ENCODE measurements at regions not wholly inside any gene's neighbourhood (a gene's known extent, or its start where the extent isn't known, plus 50 kb on each side); places are given as distances from the start of the nearest gene placed in this dataset.
"Not testable (repeated sequence)": the region's sequence is repeated elsewhere in the genome, so short reads cannot be mapped to it uniquely, and the experiment has no call there.

GRCh38 chr5:51034222-51034901, 348.9 kb upstream of the ISL1 start:
- FAIRE-seq: no peak

DNA sequence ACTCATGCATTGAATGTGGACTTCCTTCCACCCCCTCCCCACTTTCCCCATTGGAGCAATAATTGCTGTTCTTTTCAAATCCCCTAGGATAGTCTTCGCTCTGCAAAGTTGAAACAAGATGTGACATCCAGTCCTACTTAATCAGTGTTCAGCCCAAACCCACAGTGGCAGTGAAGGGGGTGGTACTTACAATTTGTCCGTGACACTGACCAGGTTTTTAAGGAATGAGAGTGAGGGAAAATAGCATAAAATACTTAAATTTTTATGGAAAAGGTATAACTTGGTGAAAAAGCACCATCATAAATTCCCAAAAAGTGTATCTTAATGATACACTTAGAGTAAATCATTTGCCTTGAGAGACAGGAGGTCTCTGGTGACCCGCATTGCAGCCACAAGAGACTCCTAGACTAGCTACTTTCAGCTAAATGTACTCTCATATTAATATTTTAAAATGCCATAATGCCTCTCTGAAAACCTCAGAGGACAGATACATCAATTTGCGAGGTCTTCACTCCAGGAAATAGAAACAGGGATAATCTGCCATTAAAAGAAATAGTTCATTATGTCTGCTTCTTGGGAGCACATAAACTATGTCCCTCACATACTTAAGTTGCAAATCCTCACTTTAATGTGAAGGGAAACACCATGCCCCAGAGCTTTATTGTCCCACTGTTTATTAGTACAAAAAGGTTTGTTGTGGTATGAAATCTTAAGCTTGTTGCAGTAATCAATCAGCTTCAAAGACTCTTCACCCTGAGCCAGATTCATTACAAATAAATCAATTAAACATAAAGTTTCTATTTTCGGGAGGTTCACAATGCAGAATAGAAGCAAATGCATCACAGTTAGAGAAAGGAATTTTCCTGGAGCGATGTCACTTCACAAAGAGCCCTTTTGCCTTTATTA, 343.6 kb upstream of the ISL1 start:
- FAIRE-seq: no peak

- no peak for FAIRE-seq
Observed at GRCh38 chr5:51043745-51044144, 339.5 kb upstream of the ISL1 start.

DNA sequence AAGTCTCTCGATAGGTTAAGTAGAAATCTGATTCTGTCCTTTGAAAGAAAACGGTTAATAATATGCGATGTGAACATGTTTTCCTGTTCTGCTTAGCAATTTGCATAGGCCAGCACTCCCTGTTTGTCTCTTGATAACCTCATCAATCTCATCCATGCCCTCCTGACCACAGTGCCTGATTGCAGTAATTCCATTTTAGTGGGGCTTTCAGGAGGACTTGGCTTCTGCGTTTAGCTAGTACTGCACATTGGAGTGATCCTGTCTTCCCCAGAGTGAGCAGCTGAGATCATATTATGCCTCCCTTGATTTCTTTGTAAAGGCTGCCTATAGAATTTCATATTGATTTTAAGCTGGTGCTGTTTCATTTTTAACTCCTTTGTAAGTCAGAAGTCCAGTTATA, 335.9 kb upstream of the ISL1 start:
- FAIRE-seq: no peak

DNA sequence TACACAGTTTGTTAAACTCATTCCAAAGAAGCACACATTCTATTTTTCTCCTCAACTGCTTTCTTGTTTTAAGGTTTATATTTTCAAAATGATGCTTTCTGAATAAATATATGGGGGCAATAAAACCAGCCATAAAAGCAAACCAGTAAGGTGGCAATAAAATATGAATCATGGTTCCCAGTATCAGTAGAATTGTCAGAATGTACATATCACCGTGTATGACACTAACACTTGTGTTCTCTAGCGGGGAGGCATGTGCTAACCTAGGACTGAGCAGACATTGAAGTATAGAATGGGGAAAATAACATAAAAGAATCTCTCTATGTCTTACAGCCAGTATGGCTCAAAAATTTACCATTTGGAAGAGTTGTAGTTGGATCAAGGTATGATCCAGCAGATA, 329.9 kb upstream of the ISL1 start:
- FAIRE-seq: no peak

- no peak for FAIRE-seq
Observed at GRCh38 chr5:51060953-51061352, 322.3 kb upstream of the ISL1 start.

- no peak for FAIRE-seq
Observed at GRCh38 chr5:51072937-51073336, 310.3 kb upstream of the ISL1 start.

DNA sequence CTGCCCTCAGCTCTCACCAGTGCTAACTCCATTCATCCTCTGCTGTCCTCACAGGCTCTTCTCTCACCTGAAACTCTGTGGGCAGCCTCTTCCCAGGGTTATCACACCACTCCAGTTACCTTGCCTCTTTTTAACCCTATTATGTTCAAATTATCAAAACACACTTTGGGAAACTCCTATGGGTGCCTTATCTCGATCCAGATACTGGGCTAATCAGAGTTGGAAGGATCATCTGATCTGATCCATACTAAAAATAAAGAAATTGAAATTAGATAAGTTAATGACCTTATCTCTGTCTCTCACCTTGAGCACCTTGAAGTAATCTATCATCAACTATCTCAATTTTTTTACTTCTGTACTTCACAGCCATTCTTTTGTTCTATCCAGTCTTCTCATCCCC, 300.5 kb upstream of the ISL1 start:
- FAIRE-seq: no peak

DNA sequence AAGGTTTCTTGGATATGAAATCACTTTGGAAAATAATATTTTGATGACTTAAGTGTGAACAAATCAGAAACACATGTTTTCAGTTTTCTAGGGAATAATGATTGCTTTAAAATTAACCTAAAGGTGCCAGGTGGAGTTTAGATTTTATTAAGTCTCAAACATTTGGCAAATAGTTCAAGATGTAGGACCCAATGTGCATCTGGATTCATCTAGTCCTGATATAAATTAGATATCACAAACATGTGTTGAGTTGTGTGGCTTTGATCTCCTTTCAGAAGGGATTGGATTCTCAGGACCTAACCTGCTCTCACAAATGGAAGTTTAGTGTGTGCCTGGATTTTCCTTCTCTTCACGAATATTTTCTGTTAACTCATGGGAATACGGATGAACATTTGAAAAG, 291.4 kb upstream of the ISL1 start:
- no peak for FAIRE-seq

DNA sequence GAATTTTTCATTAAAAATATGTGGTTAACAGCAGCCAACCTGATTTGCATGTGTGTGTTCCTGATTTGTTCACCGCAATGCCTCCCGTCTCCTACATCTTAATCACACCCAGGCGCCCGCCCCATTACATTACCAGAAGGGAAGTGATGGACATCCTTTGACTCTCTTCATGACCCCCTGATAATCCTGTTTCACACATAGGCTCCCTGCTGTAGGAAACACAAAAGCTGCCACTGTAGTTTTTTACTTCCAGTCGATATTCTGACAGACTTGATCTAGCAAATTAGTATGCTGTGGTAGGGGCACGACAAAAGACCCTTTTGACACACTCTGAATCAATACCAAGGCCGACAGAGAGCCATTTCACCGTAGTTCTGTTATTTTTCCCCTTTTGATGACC, 287.8 kb upstream of the ISL1 start:
- no peak for FAIRE-seq

DNA sequence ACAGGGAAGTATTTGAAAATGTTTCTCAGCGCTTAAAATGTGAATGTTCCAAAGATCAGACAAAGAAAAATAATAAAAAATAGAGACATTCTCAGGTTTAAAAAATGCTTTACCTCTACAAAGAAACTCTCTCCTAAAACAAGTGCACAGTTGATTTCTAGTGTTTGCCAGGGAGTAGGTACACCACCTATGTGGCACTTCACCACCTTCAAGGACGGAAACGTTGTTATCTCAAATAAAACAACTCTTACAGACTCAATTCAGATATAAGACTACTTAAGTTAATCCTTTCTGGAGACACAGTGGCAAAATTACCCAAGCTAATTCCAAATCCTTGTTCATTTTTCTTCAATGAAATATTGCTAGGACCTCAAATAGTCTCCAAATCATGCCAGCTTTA, 286.4 kb upstream of the ISL1 start:
- FAIRE-seq: no peak

- no peak for FAIRE-seq
Observed at GRCh38 chr5:51099173-51099853, 283.9 kb upstream of the ISL1 start.

- no peak for FAIRE-seq
Observed at GRCh38 chr5:51104556-51104955, 278.7 kb upstream of the ISL1 start.

- FAIRE-seq: no peak
Observed at GRCh38 chr5:51109786-51110410, 273.4 kb upstream of the ISL1 start.

GRCh38 chr5:51131266-51131665, 252.0 kb upstream of the ISL1 start:
- no peak for FAIRE-seq

DNA sequence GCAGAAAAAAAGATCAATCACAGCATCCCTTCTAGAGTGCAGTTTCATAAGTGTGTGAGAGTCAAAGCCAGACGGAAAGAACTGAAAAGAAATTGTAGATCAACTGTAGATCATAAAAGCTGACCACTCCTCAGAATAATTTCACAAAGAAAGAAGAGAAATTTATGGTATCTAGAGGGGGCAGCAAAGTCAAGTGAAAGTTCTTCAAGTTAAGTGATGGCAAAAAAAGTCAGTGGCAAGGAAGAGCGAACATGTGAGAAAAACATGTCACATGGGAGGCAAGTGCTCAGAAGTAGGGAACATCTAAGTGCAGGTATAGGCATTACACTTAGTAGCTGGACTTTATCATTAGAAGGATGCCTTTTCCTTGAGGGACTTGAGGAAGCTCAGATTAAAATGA, 245.1 kb upstream of the ISL1 start:
- FAIRE-seq: no peak

GRCh38 chr5:51148437-51148836, 234.8 kb upstream of the ISL1 start:
- no peak for FAIRE-seq

DNA sequence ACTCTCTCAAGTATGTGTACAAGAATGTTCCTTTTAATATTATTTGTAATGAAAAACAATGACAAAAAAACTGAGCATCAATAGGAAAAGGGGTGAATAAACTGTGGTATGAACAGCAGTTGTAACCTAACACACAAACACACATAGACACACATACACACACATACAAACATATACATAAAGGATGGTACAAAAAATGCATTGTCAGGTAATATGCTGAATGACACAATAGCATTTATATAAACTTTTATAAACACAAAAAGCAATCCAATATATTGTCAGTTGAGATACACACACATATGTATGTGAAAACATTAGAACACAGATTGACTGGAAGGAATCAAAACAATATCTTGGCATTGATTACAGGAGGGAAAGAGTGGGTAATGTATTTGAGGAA, 227.0 kb upstream of the ISL1 start:
- no peak for FAIRE-seq

DNA sequence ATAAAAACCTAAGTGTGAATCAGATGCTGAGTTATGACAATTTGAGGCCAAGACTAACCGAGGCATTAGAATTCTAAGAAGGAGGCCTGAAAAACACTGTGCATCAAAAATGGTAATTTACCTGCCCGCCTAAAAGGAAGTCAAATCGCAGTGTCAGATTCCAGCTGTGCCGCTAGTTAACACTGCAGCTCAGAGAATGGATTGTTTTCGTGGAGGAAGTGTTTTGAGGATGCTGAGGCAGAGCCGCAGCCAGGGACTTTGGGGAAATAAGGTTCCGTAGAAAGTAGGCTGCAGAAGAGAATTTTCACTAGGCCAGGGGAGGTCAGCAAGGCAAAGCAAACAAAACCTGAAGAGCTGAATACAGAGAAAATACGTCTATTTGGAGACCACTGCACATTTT, 226.4 kb upstream of the ISL1 start:
- no peak for FAIRE-seq

DNA sequence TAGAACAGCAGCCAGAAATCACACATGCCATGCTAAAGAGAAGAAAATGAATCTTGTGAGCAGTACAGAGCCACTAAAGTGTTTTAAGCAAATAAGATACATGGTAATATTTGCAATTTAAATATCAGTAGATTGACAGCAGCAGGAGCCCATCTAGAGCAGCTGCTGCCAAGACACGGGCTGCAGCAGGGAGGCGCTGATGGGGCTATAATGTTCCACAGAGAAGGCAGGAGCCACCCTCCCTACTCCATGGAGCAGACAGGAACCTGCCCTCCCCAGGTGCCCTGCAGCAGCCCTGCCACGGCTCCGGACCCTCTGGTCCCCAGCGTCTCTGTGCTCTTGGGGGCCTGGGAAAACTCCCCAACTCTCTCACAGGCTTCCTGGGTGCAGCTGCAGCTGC, 224.1 kb upstream of the ISL1 start:
- FAIRE-seq: no peak

GRCh38 chr5:51159606-51160005, 223.6 kb upstream of the ISL1 start:
- no peak for FAIRE-seq

- FAIRE-seq: no peak
Observed at GRCh38 chr5:51162245-51162644, 221.0 kb upstream of the ISL1 start.

DNA sequence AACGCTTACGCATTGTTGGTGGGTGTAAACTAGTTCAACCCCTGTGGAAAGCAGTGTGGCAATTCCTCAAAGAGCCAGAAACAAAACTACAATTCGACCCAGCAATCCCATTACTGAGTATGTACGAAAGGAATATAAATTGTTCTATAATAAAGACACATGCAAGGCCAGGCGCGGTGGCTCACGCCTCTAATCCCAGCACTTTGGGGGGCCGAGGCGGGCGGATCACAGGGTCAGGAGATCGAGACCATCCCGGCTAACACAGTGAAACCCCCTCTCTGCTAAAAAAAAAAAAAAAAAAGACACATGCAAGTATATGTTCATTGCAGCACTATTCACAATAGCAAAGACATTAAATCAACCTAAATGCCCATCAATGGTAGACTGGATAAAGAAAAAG, 217.6 kb upstream of the ISL1 start:
- not testable (repeated sequence) for FAIRE-seq
